NB4 (cell line): ENCODE measurements at regions not wholly inside any gene's neighbourhood (a gene's known extent, or its start where the extent isn't known, plus 50 kb on each side); places are given as distances from the start of the nearest gene placed in this dataset.

Experiments
- DNase-seq: peaks from one replicate; pipeline ENCODE4 v3.0.0; 2010; ENCODE audit warnings: low read depth
- H3K4me3 ChIP-seq: one replicate; pipeline ENCODE4 v1.5.1; 2011; ENCODE audit warnings: mild to moderate bottlenecking, low read depth, low read length, moderate library complexity
- CTCF ChIP-seq: IDR thresholded peaks from one replicate; pipeline ENCODE4 v1.5.1; 2012; ENCODE audit warnings: low read depth, low read length
- MAX ChIP-seq: IDR thresholded peaks from 2 replicates; pipeline ENCODE4 v1.6.1; 2011; ENCODE audit warnings: low read depth, low read length
- MYC ChIP-seq: IDR thresholded peaks from 2 replicates; pipeline ENCODE4 v1.6.1; 2011; ENCODE audit warnings: low read depth, low read length
- POLR2A ChIP-seq: IDR thresholded peaks from 2 replicates; pipeline ENCODE4 v1.6.1; 2011; ENCODE audit warnings: mild to moderate bottlenecking; ENCODE audit not compliant: insufficient read length; ENCODE audit errors: extremely low read depth

GRCh38 chr13:44816701-44817100, 172.6 kb downstream of the NUFIP1 start:
- H3K4me3 ChIP-seq, result no peak overlapping the region
- no peak for DNase-seq
- TF ChIP-seq CTCF, result no peak

GRCh38 chr13:44815623-44816022, 173.6 kb downstream of the NUFIP1 start:
- no peak for TF ChIP-seq POLR2A
- TF ChIP-seq MYC, result 0 out of 2 replicates have a peak, but pooled peaks have one; percentile 12
- no peak overlapping the region for H3K4me3 ChIP-seq
- peak; percentile 37 for DNase-seq

GRCh38 chr13:44814836-44815235, 174.4 kb downstream of the NUFIP1 start:
- H3K4me3 ChIP-seq, result no peak overlapping the region
- DNase-seq, result no peak
- TF ChIP-seq POLR2A (no peak), MYC (no peak), MAX (no peak), CTCF (no peak)

- TF ChIP-seq POLR2A, result no peak
- no peak for TF ChIP-seq MAX
- no peak for TF ChIP-seq CTCF
- no peak for TF ChIP-seq MYC
- DNase-seq, result no peak
- H3K4me3 ChIP-seq, result no peak overlapping the region
These were observed 175.1 kb downstream of the NUFIP1 start for GRCh38 chr13:44814161-44814560.

- TF ChIP-seq POLR2A, result no peak
- TF ChIP-seq CTCF, result no peak
- no peak for TF ChIP-seq MYC
- TF ChIP-seq MAX, result no peak
- H3K4me3 ChIP-seq, result no peak overlapping the region
- DNase-seq, result no peak
These were observed 176.5 kb downstream of the NUFIP1 start for GRCh38 chr13:44812818-44813217.

GRCh38 chr13:44810061-44810840, 179.0 kb downstream of the NUFIP1 start:
- no peak overlapping the region for H3K4me3 ChIP-seq
- DNase-seq, result peak; percentile 11
- no peak for TF ChIP-seq CTCF
- no peak for TF ChIP-seq POLR2A
- TF ChIP-seq MAX, result no peak
- no peak for TF ChIP-seq MYC
